ENCODE measurements at regions not wholly inside any gene's neighbourhood (a gene's known extent, or its start where the extent isn't known, plus 50 kb on each side); places are given as distances from the start of the nearest gene placed in this dataset.
A peak's percentile ranks its signal among the peaks of the same experiment; 100 is the strongest.
"Not testable (repeated sequence)": the region's sequence is repeated elsewhere in the genome, so short reads cannot be mapped to it uniquely, and the experiment has no call there.

DNA sequence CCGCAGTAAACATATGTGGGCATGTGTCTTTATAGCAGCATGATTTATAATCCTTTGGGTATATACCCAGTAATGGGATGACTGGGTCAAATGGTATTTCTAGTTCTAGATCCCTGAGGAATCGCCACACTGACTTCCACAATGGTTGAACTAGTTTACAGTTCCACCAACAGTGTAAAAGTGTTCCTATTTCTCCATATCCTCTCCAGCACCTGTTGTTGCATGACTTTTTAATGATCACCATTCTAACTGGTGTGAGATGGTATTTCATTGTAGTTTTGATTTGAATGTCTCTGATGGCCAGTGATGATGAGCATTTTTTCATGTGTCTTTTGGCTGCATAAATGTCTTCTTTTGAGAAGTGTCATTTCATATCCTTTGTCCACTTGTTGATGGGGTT, 238.6 kb upstream of the ZNF337 start:
- H3K36me3 ChIP-seq; H3K27me3 ChIP-seq; intact Hi-C loops (cut with DNase I; ENCODE audit: low total_unique reads); H3K4me1 ChIP-seq; H3K9me3 ChIP-seq; H3K27ac ChIP-seq; DNase-seq; H3K4me3 ChIP-seq: not testable (repeated sequence)
- WGBS, 5 donors, result 86 to 97% (median 93%) methylated on average over 1 to 2 of the region's 2 CpGs

DNA sequence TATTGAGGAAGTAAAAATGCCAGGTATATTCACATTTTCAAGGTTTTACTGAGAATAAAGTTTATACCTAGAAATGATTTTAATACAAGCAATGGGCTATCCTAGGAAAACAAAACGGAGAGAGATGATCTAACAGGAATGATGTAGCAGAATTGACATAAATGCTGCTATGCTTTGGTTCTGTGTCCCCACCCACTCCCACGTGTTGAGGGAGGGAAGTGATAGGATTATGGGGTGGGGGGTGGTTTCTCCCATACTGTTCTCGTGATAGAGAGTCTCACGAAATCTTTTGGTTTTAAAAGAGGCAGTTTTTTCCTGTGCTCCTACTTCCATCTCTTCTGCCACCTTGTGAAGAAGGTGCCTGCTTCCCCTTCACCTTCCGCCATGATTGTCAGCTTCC, 236.2 kb upstream of the ZNF337 start:
- H3K4me3 ChIP-seq; H3K27me3 ChIP-seq; intact Hi-C loops (cut with DNase I; ENCODE audit: low total_unique reads); H3K27ac ChIP-seq; DNase-seq; H3K4me1 ChIP-seq; H3K9me3 ChIP-seq; H3K36me3 ChIP-seq: not testable (repeated sequence)
- 58 to 65% (median 63%) methylated on average over 5 of the region's 5 CpGs for WGBS, 5 donors

DNA sequence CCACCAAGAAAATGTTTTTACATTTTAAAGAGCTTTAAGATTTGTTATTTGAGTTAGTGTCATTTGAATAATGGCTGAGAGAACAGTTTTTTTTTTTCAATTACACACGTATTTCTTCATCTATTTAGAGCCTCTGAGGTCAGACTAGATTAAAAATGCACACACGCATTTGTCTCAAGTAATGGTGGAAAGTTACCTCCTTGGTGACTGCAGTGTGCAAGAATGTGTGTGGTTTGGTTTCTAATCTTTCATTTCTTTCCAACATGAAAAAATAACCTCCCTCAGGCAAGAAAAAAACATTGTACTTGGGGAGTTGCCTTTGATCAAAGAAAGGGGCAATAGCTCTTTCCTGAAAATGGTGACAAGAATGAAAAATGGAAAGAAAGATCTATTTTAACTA, 235.5 kb upstream of the ZNF337 start:
- intact Hi-C loops (cut with DNase I; ENCODE audit: low total_unique reads); H3K27ac ChIP-seq; H3K4me3 ChIP-seq; H3K9me3 ChIP-seq; H3K27me3 ChIP-seq; DNase-seq; H3K36me3 ChIP-seq; H3K4me1 ChIP-seq: not testable (repeated sequence)
- WGBS, 5 donors, result 39 to 56% (median 41%) methylated on average over 2 of the region's 2 CpGs

DNA sequence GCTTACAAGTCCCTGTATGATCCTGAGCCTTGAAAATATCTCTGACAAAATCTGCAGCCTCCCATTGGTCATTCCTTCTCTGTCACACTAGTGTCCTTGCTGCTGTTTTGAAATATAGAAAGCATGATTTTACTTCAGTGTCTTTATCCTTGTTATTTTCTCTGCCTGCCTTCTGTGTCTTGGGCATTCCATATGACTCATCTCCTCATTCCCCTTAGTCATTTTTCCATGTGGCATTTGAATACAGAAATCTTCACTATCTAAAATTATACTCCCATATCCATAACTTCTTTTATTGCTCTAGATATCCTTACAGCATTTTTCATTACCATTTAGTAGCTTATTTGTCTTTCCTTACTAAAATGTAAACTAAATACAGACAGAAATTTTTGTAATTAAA, 205.7 kb upstream of the ZNF337 start:
- DNase-seq; H3K27me3 ChIP-seq; H3K9me3 ChIP-seq; H3K27ac ChIP-seq; H3K36me3 ChIP-seq; H3K4me1 ChIP-seq; H3K4me3 ChIP-seq; intact Hi-C loops (cut with DNase I; ENCODE audit: low total_unique reads): not testable (repeated sequence)

DNA sequence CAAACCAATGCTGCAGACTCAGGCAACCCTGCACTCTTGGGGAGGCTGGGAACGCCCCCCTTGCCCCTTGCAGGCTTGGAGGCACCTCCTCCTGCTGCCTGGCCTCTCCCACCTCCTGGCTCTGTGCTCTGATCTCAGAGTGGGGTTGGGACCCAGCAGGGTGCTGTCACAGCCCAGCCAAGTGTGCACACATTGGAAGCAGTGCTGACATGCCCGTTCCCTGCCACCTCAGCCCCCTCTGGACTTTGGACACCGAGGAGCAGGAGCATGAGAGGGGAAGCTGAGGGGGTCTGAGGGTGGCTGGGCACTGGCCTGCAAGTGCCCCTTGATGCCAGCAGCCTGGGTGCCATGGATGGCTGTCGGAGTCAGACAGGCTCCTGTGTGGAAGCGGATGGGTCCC, 202.0 kb upstream of the ZNF337 start:
- H3K9me3 ChIP-seq; H3K4me3 ChIP-seq; DNase-seq; H3K4me1 ChIP-seq; H3K27ac ChIP-seq; H3K27me3 ChIP-seq; H3K36me3 ChIP-seq; intact Hi-C loops (cut with DNase I; ENCODE audit: low total_unique reads): not testable (repeated sequence)
- 30 to 69% (median 54%) methylated on average over 2 to 5 of the region's 5 CpGs for WGBS, 5 donors

DNA sequence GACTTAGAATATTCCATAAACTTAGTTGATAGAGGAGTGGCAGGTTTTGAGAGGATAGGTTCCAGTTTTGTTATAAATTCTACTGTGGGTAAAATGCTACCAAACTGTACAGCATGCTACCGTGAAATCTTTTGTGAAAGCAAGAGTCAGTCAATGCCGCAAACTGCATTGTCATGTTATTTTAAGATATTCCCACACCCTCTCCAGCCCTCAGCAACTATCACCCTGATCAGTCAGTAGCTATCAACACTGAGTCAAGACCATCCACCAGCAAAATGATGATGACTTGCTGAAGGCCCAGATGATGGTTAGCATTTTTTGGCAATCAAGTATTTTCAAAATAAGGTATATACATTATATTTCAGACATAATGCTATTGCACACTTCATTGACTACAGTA, 182.4 kb upstream of the ZNF337 start:
- H3K27ac ChIP-seq; H3K36me3 ChIP-seq; intact Hi-C loops (cut with DNase I; ENCODE audit: low total_unique reads); H3K4me1 ChIP-seq; H3K4me3 ChIP-seq; H3K9me3 ChIP-seq; DNase-seq; H3K27me3 ChIP-seq: not testable (repeated sequence)
- whole genome bisulfite sequencing, 5 donors, result 91 to 100% (median 96%) methylated on average over 2 of the region's 2 CpGs

DNA sequence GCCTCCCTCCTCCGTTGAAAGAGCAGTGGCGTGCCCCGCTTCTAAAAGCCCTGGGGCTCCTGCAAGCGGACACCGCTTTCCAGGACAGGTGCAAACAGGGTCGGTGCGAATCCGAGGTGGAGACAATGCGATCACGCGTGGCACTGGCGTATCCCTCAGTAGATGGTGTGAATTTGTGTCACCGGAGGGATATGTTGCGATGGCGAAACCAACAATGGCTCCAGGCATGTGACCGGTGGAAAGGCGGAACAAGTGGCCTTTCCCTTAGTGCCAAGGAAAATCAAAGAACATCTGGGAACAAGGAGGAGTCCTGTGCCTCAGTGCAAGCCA, 172.0 kb upstream of the ZNF337 start:
- DNase-seq; H3K36me3 ChIP-seq; intact Hi-C loops (cut with DNase I; ENCODE audit: low total_unique reads); H3K9me3 ChIP-seq; H3K27ac ChIP-seq: not testable (repeated sequence)
- peaks cover 0 to 51% (median 17%) of the 10 kb centered on the region in 3 donors for H3K27me3 ChIP-seq
- 18 to 32% (median 21%) methylated on average over 17 of the region's 17 CpGs for WGBS, 5 donors
- H3K4me3 ChIP-seq, result peak overlapping the region; percentile 41 to 54 (median 50)
- peaks cover 13 to 32% (median 26%) of the 10 kb centered on the region in 4 donors for H3K4me1 ChIP-seq

DNA sequence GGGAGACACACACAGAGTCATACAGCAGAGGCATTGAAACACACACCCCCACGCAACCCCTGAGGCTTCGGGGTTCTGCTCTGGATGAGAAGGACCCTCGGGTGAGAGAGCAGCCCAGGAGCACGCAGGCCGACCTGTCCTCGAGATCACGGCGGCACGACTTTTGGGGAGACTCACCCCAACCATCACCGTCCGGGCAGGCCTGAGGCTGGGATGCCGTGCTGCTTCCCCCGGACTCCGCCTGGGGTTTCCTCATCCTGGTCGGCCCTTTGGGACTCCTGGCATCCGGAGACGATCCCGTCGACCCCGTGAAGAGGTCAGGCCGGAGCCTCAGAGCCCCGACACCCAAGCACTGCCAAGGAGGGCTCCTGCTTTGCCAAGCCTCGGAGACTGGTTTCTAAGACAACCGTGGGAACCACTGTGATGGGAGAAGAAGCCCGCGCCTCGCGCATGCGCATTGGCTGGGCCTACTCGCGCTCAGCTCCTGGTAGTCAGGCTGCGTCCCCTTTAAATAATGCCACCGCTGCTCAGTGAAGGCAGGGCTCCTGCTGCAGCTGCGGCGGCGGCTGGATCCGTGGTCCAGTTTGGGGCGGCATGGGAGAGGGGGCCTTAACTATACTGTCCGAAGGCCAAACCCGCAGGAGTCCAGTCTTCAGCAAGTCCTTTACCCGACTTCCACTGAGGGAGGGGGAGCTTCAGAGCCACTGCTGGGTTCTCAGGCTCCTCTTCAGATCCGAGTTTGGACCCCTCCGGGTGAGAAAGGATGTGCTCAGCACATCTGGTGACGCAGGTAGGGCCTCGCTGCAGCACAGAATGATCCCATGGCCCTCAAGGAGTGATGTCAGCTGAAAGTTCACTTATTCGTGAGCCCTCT, 171.4 kb upstream of the ZNF337 start:
- peak; percentile 79 to 89 for DNase-seq
- H3K9me3 ChIP-seq, result no peaks in the 10 kb centered on the region
- intact Hi-C loops (cut with DNase I; ENCODE audit: low total_unique reads), result no loop called here
- peak overlapping the region; percentile 41 to 54 (median 50) for H3K4me3 ChIP-seq
- no peak overlapping the region for H3K27ac ChIP-seq
- H3K36me3 ChIP-seq, result no peaks in the 10 kb centered on the region
- H3K27me3 ChIP-seq, result peaks cover 0 to 56% (median 17%) of the 10 kb centered on the region in 3 donors
- TF ChIP-seq POLR2A (IDR thresholded peaks at IDR 0.05) (no peak), EP300 (IDR thresholded peaks at IDR 0.05) (no peak), POLR2AphosphoS5 (IDR thresholded peaks at IDR 0.05) (no peak)
- TF ChIP-seq, protein P1, sequence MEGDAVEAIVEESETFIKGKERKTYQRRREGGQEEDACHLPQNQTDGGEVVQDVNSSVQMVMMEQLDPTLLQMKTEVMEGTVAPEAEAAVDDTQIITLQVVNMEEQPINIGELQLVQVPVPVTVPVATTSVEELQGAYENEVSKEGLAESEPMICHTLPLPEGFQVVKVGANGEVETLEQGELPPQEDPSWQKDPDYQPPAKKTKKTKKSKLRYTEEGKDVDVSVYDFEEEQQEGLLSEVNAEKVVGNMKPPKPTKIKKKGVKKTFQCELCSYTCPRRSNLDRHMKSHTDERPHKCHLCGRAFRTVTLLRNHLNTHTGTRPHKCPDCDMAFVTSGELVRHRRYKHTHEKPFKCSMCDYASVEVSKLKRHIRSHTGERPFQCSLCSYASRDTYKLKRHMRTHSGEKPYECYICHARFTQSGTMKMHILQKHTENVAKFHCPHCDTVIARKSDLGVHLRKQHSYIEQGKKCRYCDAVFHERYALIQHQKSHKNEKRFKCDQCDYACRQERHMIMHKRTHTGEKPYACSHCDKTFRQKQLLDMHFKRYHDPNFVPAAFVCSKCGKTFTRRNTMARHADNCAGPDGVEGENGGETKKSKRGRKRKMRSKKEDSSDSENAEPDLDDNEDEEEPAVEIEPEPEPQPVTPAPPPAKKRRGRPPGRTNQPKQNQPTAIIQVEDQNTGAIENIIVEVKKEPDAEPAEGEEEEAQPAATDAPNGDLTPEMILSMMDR (IDR thresholded peaks at IDR 0.05), result no peak
- H3K4me1 ChIP-seq, result peaks cover 15 to 37% (median 32%) of the 10 kb centered on the region in 4 donors
- WGBS, 5 donors, result 20 to 31% (median 22%) methylated on average over 21 to 46 of the region's 46 CpGs

DNA sequence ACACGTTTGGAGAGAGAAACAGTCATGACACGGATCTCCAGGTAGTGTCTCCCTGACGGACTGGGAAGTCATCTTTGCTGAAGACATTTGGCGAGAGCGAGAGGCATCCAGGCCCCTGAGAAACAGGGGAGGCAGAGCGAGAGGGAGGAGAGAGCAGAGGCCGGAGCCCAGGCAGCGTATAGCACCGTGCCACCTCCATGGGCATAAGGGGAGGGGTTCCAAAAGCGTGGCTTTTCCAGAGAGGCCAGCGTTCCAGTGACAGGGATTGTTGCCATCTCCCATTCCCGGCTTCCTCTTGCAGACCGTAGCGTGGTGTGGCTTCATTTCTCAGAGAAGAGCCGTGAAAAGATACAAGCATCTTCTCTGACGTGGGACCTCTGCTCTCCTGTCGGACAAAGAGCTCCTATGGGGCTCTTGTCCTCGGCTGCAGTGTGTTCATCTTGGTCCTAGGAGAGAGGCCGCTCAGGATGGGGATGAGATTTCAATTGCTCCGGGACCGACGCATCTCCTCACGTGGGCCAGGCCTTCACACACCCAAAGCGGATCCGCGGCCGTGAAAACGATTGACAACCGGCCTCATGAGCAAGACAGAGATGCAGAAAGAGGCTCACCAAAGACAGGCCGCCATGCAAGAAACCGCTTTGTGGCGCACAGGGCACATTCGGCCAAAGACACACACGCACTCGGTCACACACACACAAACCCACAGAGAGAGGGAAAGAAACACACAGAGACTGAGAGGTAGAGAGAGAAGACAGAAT, 170.5 kb upstream of the ZNF337 start:
- intact Hi-C loops (cut with DNase I; ENCODE audit: low total_unique reads); H3K36me3 ChIP-seq; H3K9me3 ChIP-seq; H3K4me3 ChIP-seq; H3K27ac ChIP-seq; DNase-seq: not testable (repeated sequence)
- peaks cover 22 to 45% (median 40%) of the 10 kb centered on the region in 4 donors for H3K4me1 ChIP-seq
- peaks cover 0 to 63% (median 17%) of the 10 kb centered on the region in 3 donors for H3K27me3 ChIP-seq
- WGBS, 5 donors, result 82 to 87% (median 82%) methylated on average over 35 of the region's 35 CpGs

Measured in stomach (tissue), 8 donors.